ENCODE measurements at regions not wholly inside any gene's neighbourhood (a gene's known extent, or its start where the extent isn't known, plus 50 kb on each side); places are given as distances from the start of the nearest gene placed in this dataset.

DNA sequence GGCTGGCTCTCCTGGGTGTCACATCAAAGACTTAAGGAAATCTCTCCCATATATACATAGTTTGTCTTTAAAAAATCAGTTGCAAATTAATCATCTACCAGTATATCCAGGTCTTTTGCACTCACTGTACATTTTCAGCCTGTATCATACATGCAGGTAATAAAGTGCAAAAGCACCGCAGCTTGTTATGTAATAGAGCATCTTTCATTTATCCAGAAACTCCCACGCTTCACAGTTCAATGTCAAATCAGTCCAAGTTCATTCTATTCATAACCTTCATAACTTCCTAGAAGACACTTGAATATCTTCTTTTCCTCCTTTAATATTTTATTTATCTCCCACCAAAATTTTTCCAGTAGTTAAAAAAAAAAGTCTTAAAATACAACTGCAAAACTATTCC is 89.6 kb upstream of the KCTD1 start:
- dilution Hi-C loops (cut with MboI; ENCODE audit: extremely low pct_ligation_motif_present, low sequenced_read_pairs): no loop called here
- CTCF ChIA-PET: interaction anchor here (0.6 kb wide), 1 partner anchor 9 kb away, joined by 3 read pairs; no protein-coding TSS in a partner anchor
- BruUV-seq (replicated peaks): no TSS peak

DNA sequence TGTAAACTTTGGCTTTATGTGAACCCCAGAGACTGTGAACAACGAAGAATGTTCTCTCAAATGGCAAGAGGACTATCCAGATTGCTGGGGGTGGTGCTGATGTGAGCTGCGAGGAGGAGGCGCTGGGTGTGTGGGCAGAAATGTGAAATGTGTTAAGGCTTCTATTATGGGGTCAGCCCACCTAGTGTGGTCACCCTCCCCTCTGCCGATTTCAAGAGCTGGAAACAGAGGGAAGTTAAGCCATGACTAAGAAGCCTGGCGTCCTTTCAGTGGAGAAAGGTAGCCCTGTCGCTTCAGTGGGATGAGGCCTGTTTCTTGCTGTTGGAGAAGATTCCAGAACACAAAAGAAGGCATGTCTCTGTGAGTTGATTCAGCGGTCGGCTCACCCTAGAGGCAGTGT is 89.0 kb upstream of the KCTD1 start:
- H3K36me3 ChIP-seq (ENCODE audit: control insufficient read depth in 2 of 2, extremely low read depth in 1 of 2, insufficient read depth in 2 of 2, low read length in 2 of 2): no peaks in the 10 kb centered on the region
- DNase-seq (ENCODE audit: low read depth, low spot score): no peak
- POLR2A ChIA-PET: no interaction called here
- H3K4me2 ChIP-seq (ENCODE audit: insufficient read depth, low read length): no peak overlapping the region
- TF ChIP-seq FOS (IDR thresholded peaks at IDR 0.05; ENCODE audit: borderline replicate concordance, insufficient read depth, low read length) (no peak), POLR2A (IDR thresholded peaks at IDR 0.05; ENCODE audit: low read depth, low read length) (no peak), POLR2AphosphoS5 (IDR thresholded peaks at IDR 0.05; ENCODE audit: insufficient read depth, low read depth, low read length) (no peak), MYC (IDR thresholded peaks at IDR 0.05; ENCODE audit: low read depth, low read length) (no peak), JUN (IDR thresholded peaks at IDR 0.05; ENCODE audit: borderline replicate concordance, insufficient read depth, insufficient read length, low read depth) (no peak), EZH2 (IDR thresholded peaks at IDR 0.05; ENCODE audit: borderline replicate concordance, low read depth, low read length, severe bottlenecking) (no peak), GATA2 (IDR thresholded peaks at IDR 0.05; ENCODE audit: insufficient read depth, insufficient read length, low read depth, low read length) (no peak), MAX (IDR thresholded peaks at IDR 0.05; ENCODE audit: insufficient read depth, insufficient read length) (no peak)
- TF ChIP-seq, protein P1, sequence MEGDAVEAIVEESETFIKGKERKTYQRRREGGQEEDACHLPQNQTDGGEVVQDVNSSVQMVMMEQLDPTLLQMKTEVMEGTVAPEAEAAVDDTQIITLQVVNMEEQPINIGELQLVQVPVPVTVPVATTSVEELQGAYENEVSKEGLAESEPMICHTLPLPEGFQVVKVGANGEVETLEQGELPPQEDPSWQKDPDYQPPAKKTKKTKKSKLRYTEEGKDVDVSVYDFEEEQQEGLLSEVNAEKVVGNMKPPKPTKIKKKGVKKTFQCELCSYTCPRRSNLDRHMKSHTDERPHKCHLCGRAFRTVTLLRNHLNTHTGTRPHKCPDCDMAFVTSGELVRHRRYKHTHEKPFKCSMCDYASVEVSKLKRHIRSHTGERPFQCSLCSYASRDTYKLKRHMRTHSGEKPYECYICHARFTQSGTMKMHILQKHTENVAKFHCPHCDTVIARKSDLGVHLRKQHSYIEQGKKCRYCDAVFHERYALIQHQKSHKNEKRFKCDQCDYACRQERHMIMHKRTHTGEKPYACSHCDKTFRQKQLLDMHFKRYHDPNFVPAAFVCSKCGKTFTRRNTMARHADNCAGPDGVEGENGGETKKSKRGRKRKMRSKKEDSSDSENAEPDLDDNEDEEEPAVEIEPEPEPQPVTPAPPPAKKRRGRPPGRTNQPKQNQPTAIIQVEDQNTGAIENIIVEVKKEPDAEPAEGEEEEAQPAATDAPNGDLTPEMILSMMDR (IDR thresholded peaks at IDR 0.05; ENCODE audit: extremely low read depth in 1 of 2, insufficient read depth in 1 of 2, low read depth in 1 of 2, low read length in 2 of 2): no peak
- BruUV-seq (replicated peaks): no TSS peak
- no peaks in the 10 kb centered on the region for H3K27me3 ChIP-seq (ENCODE audit: control insufficient read depth in 2 of 2, insufficient read depth in 2 of 2, low read length in 2 of 2)
- H4K20me1 ChIP-seq (replicated peaks; ENCODE audit: control insufficient read depth, extremely low read depth, insufficient read depth, low read length): no peaks in the 10 kb centered on the region
- no peak overlapping the region for H3K9ac ChIP-seq (replicated peaks; ENCODE audit: extremely low read depth, insufficient read depth, low read length)
- no peaks in the 10 kb centered on the region for H3K9me1 ChIP-seq (replicated peaks; ENCODE audit: control insufficient read depth, extremely low read depth, insufficient read depth, low read length)
- H2AFZ ChIP-seq (ENCODE audit: low read depth, low read length): no peak overlapping the region
- dilution Hi-C loops (cut with MboI; ENCODE audit: extremely low pct_ligation_motif_present, low sequenced_read_pairs) (no loop called here), intact Hi-C loops (cut with micrococcal nuclease) (no loop called here)
- no peak overlapping the region for H3K27ac ChIP-seq (ENCODE audit: insufficient read depth, low read depth, low read length)
- FAIRE-seq: no peak
- H3K4me3 ChIP-seq (replicated peaks in 1 of 3; ENCODE audit: insufficient read depth in 1 of 3, low read depth in 1 of 3, low read length in 3 of 3): no peak overlapping the region
- H3K79me2 ChIP-seq (ENCODE audit: control insufficient read depth, insufficient read depth, low read length): no peaks in the 10 kb centered on the region
- H3K4me1 ChIP-seq (ENCODE audit: control insufficient read depth, extremely low read depth, insufficient read depth, low read length): no peaks in the 10 kb centered on the region
- CTCF ChIA-PET: interaction anchor here (0.6 to 1.0 kb wide), 2 partner anchors 9 to 254 kb away, joined by 3 to 4 read pairs; no protein-coding TSS in a partner anchor
- H3K9me3 ChIP-seq (replicated peaks; ENCODE audit: control insufficient read depth, insufficient read depth, low read length): no peaks in the 10 kb centered on the region

More for the DNA sequence above, 89.6 kb upstream of the KCTD1 start:
- H3K79me2 ChIP-seq (ENCODE audit: control insufficient read depth, insufficient read depth, low read length): no peaks in the 10 kb centered on the region
- H3K27me3 ChIP-seq (ENCODE audit: control insufficient read depth in 2 of 2, insufficient read depth in 2 of 2, low read length in 2 of 2): no peaks in the 10 kb centered on the region
- no peaks in the 10 kb centered on the region for H4K20me1 ChIP-seq (replicated peaks; ENCODE audit: control insufficient read depth, extremely low read depth, insufficient read depth, low read length)
- H3K9me3 ChIP-seq (replicated peaks; ENCODE audit: control insufficient read depth, insufficient read depth, low read length): no peaks in the 10 kb centered on the region
- no peaks in the 10 kb centered on the region for H3K4me1 ChIP-seq (ENCODE audit: control insufficient read depth, extremely low read depth, insufficient read depth, low read length)
- H3K36me3 ChIP-seq (ENCODE audit: control insufficient read depth in 2 of 2, extremely low read depth in 1 of 2, insufficient read depth in 2 of 2, low read length in 2 of 2): no peaks in the 10 kb centered on the region
- H3K9ac ChIP-seq (replicated peaks; ENCODE audit: extremely low read depth, insufficient read depth, low read length): no peak overlapping the region
- POLR2A ChIA-PET: no interaction called here
- TF ChIP-seq, protein P1 (IDR thresholded peaks at IDR 0.05; ENCODE audit: extremely low read depth in 1 of 2, insufficient read depth in 1 of 2, low read depth in 1 of 2, low read length in 2 of 2): no peak
- no peak for TF ChIP-seq EZH2 (IDR thresholded peaks at IDR 0.05; ENCODE audit: borderline replicate concordance, low read depth, low read length, severe bottlenecking)
- no peak for TF ChIP-seq MYC (IDR thresholded peaks at IDR 0.05; ENCODE audit: low read depth, low read length)
- TF ChIP-seq POLR2AphosphoS5 (IDR thresholded peaks at IDR 0.05; ENCODE audit: insufficient read depth, low read depth, low read length): no peak
- no peak for TF ChIP-seq POLR2A (IDR thresholded peaks at IDR 0.05; ENCODE audit: low read depth, low read length)
- FAIRE-seq: no peak
- no peak overlapping the region for H3K27ac ChIP-seq (ENCODE audit: insufficient read depth, low read depth, low read length)
- no peak overlapping the region for H3K4me2 ChIP-seq (ENCODE audit: insufficient read depth, low read length)
- H3K4me3 ChIP-seq (replicated peaks in 1 of 3; ENCODE audit: insufficient read depth in 1 of 3, low read depth in 1 of 3, low read length in 3 of 3): no peak overlapping the region
- intact Hi-C loops (cut with micrococcal nuclease): no loop called here
- no peak for DNase-seq (ENCODE audit: low read depth, low spot score)
- H2AFZ ChIP-seq (ENCODE audit: low read depth, low read length): no peak overlapping the region
- H3K9me1 ChIP-seq (replicated peaks; ENCODE audit: control insufficient read depth, extremely low read depth, insufficient read depth, low read length): no peaks in the 10 kb centered on the region

All from endothelial cell of umbilical vein (primary cell).